ENCODE measurements at regions not wholly inside any gene's neighbourhood (a gene's known extent, or its start where the extent isn't known, plus 50 kb on each side); places are given as distances from the start of the nearest gene placed in this dataset.

- H3K4me3 ChIP-seq (ENCODE audit: control insufficient read depth, low read depth, low read length) = no peak overlapping the region
- DNase-seq (ENCODE audit: low read depth) = peak; percentile 40
- no peak for TF ChIP-seq CTCF (conservative IDR thresholded peaks at IDR 0.05; ENCODE audit: control insufficient read depth, insufficient read depth, low read depth, low read length)
Measured at GRCh38 chr4:27206009-27206408, 345.4 kb downstream of the STIM2 start.

GRCh38 chr4:27210956-27211355 lies 350.3 kb downstream of the STIM2 start:
- H3K4me3 ChIP-seq (ENCODE audit: control insufficient read depth, low read depth, low read length) = no peak overlapping the region
- DNase-seq (ENCODE audit: low read depth) = no peak
- no peak for TF ChIP-seq CTCF (conservative IDR thresholded peaks at IDR 0.05; ENCODE audit: control insufficient read depth, insufficient read depth, low read depth, low read length)

- H3K4me3 ChIP-seq (ENCODE audit: control insufficient read depth, low read depth, low read length) = no peak overlapping the region
- DNase-seq (ENCODE audit: low read depth) = no peak
- TF ChIP-seq CTCF (conservative IDR thresholded peaks at IDR 0.05; ENCODE audit: control insufficient read depth, insufficient read depth, low read depth, low read length) = no peak
Measured at GRCh38 chr4:27214010-27214409, 353.4 kb downstream of the STIM2 start.

GRCh38 chr4:27215220-27215826 lies 354.7 kb downstream of the STIM2 start:
- no peak for TF ChIP-seq CTCF (conservative IDR thresholded peaks at IDR 0.05; ENCODE audit: control insufficient read depth, insufficient read depth, low read depth, low read length)
- H3K4me3 ChIP-seq (ENCODE audit: control insufficient read depth, low read depth, low read length) = no peak overlapping the region
- DNase-seq (ENCODE audit: low read depth) = no peak

- peak; percentile 92 for DNase-seq (ENCODE audit: low read depth)
- no peak for TF ChIP-seq CTCF (conservative IDR thresholded peaks at IDR 0.05; ENCODE audit: control insufficient read depth, insufficient read depth, low read depth, low read length)
- H3K4me3 ChIP-seq (ENCODE audit: control insufficient read depth, low read depth, low read length) = peak overlapping the region; percentile 27
Measured at GRCh38 chr4:27217261-27217769, 356.7 kb downstream of the STIM2 start.

GRCh38 chr4:27218013-27218412 lies 357.4 kb downstream of the STIM2 start:
- no peak for TF ChIP-seq CTCF (conservative IDR thresholded peaks at IDR 0.05; ENCODE audit: control insufficient read depth, insufficient read depth, low read depth, low read length)
- peak overlapping the region; percentile 5 for H3K4me3 ChIP-seq (ENCODE audit: control insufficient read depth, low read depth, low read length)
- peak; percentile 40 for DNase-seq (ENCODE audit: low read depth)

All from fibroblast of mammary gland (primary cell).